CD4-positive, alpha-beta T cell treated with Interleukin-2 at 100 ng/mL for 4 hours (primary cell): ENCODE measurements at regions not wholly inside any gene's neighbourhood (a gene's known extent, or its start where the extent isn't known, plus 50 kb on each side); places are given as distances from the start of the nearest gene placed in this dataset.

Source experiments
- DNase-seq: peaks from one replicate; pipeline ENCODE4 v3.0.0-alpha.2; 2020; ENCODE audit warnings: low spot score

DNA sequence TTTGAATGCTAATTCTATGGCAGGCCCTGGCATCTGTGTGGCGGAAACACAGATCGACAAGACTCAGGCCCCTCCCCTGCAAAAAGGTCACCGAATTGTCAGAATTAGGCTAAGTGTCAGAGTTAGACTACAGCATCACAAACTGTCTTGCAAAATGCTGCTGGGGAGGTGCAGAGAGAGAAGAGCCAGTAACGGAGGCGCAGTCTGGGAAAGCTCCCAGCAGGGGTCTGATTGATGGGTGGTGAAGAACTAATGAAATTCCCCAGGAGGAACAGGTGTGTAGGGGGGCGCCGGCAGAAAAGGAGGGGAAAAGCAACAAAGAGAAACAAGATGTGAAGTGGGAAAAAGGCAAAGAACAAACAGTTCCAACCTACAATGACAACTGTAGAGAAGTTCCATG lies 72.7 kb upstream of the TAMM41 start:
- DNase-seq = no peak

DNA sequence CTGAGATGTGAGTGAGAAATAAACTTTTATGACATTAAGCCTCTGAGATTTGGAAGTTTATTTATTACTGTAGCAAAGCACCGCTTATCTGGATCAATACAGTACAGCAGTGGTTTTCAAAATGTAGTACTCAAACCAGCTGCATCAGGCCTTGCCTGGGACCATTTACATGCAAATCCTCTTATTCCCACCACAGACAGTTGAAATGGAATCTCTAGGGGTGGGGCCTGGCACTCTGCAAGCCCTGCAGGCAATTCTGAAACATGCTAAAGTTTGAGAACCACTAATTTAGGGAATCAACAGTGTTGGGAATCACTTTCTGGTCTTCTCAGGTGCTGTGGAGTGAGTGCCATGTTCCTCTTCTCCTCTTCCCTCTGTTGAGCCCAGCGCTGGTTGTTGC lies 77.8 kb upstream of the TAMM41 start:
- DNase-seq = no peak

DNA sequence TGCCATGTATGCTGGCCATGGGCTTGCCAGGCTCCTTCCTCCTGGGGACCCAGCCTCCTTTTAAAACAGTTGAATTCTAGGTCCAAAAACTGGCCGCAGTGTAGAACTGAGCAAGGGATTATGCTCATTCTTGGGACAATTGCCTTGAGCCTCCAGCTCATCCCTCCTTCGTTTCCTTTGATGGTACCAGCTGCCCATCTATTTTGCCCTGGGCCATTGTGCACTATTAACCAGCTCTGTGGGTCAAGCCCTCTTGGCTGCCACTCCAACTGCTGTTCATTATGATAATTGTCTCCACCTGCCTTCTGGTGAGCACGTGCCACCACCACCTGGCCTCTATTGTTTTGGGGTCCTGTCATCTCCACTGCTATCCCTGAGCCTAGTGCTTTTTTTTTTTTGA lies 75.8 kb upstream of the SYN2 start:
- DNase-seq = no peak

DNA sequence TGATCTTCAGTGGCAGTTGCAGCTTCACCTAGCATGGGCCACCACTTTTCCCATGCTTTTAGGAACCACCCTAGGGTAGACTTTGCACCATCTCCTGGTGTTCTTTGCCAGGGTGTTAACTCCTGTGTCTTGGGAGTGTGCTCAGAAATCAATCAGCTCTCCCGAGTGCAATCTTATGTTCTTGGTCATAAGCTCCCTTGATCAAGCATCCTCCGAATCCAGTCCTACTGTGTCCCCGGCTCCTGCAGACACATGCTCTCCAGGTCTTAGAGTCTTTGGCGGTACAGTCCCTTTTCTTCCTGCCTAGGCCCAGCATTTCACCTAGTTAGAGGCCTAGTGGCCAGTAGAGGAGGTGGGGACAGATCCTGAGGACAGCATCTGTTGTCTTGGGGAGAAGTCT lies 74.7 kb upstream of the SYN2 start:
- DNase-seq = no peak

DNA sequence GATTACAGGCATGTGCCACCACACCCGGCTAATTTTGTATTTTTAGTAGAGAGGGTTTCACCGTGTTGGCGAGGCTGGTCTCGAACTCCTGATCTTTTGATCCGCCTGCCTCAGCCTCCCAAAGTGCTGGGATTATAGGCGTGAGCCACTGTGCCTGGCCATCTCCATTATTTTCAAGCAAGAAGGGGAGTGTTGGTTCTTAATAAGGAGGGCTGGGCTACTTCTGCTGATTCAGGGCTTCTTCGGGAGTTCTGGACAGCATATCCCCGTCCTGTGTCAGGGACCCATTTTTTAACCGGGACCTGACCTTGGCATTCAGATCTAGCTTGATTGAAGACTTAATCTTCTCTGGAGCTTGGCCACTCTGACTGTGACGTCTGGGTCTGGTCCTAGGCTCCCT lies 74.1 kb upstream of the SYN2 start:
- no peak for DNase-seq

DNA sequence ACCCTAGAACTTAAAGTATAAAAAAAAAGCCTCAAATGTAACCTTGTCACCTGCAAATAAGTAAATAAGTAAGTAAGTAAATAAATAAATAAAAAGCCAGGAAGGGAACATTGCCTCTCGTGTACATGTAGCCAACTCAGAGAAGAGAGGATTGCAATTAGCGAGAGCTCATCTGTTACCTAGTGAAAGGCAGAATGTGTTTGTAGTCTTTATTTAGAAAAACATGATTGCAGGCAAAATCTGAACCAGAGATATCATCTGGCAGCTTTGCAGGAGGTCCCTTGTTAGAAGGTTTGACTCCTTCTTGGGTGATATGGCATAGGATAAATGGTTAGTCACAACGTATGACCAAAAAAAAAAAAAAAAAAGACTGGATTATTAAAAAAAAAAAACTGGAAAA lies 71.6 kb upstream of the SYN2 start:
- DNase-seq = no peak

DNA sequence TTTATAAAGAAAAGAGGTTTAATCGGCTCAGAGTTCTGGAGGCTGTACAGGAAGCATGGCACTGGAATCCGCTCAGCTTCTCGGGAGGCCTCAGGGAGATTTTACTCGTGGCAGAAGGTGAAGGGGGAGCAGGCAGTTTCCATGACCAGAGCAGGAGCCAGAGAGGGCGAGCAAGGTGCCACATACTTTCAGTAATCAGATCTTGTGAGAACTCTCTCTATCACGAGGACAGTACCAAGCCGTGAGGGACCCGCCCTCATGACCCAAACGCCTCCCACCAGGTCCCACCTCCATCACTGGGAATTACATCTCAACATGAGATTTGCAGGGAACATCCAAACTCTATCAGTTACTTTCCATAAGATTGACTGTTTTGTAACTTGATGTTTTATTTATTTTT lies 70.7 kb upstream of the SYN2 start:
- DNase-seq = no peak

DNA sequence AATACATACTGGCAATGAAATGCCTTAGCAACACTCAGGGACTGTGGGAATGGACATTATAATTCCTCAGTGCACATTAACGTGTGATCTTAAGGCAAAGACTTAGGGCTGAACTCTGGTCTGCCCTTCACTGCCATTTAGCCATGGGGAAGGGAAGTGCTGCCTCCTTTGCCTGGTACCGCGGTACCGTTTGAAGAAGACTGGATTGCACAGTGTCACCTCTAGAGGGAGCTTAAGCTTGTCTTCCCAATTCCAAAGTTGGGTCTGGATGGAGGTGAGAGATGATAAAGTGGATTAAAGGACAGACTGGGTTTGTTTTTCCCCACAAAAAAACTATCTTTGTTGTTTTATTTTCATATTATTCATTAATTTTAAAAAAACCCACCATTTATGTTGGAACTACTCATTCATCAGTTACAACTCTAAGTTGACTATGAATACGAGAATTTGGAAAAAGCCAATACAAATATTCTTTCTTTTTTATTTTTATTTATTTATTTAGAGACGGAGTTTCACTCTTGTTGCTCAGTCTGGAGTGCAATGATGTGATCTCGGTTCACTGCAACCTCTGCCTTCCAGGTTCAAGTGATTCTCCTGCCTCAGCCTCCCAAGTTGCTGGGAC lies 60.0 kb upstream of the SYN2 start:
- no peak for DNase-seq

DNA sequence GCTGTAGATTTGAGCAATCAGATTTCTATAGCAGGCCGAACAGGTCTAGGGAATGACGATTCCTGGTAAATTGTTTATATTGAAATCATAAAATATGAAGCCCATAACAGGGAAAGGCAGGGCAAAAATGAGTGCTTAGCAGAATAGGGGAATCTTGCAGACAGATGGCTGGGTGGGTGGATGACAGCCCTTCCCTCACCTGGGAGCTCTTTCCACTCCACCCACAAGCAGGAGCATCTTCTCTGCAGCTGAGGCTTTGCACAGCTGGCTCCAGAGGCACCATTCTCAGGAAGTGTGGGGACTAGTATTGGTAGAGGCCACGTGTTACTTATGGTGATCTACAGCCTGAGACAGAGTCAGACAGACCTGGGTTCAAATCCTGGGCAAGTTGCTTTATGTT lies 55.9 kb upstream of the SYN2 start:
- DNase-seq = no peak

DNA sequence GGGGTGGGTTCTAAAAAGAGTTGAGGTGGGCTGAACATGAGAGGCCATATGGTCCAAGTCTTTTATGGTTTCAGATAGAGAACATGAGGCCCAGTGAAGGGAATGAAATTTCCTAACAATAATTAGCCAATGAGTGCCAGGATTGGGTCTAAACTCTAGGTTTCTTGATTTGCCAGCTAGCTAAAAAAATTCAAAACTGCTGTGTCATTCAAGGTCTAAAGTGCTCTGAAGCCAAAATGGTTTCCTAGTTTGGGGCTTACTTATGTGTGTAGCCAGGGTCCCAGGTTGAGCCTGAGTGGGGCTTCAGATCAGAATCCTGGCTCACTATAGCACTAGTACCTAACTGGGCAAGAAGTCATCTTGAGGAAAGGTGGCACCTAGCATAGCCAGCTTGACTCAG lies 55.3 kb upstream of the SYN2 start:
- DNase-seq = no peak

DNA sequence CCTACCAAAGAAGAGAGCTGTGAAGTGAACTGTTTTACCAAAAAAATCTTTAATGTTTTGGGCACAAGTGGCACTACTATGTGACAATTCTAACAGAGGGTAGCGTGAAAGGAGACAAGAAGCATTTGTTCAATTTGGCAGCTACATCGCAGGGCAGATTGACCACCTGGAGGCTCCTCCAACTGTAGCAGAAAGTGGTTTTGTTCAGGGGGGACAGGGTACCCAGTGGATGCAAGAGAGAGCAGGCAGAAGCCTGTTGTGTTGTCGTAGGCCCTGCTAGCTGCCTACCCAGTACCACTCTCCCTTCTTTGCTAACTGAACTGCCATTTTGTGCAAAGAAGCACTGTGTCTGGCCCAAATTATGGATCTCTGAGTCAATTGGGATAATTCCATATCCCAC lies 54.8 kb upstream of the SYN2 start:
- DNase-seq = no peak

DNA sequence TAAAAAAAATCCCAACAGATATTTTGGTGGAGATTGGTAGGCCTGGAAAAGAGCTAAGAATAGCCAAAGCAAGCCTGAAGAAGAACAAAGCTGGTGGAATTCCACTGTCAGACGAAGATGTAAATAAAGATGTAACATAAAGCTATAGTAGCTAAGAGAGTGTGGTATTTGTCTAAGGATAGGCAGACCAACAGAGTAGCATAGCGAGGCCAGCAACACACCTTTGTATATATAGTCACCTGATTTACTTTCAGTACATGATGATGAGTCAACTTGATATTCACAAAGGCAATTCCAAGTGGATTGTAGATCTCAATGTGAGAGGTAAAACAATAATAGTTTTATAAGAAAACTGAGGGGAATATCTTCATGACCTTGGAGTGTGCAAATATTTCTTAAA lies 53.6 kb upstream of the SYN2 start:
- no peak for DNase-seq

DNA sequence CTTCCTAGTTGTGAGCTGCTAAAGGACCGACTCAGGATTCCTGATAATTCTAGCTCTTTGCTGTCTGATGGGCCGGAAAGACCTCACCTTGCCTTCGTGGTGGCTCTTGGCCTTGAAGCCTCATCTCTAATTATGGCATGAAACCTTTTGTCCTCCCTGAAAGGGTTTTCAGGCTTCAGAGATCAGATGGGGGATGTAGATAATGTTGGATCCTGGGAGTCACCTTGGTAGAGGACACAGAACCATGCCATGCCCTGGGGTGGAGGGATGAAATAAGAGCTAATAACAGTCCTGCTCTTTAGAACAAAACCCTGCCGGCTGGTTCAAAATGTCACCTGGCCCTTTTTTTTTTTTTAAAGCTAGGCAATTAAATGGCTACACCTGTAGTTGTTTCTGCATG lies 50.8 kb upstream of the SYN2 start:
- no peak for DNase-seq

DNA sequence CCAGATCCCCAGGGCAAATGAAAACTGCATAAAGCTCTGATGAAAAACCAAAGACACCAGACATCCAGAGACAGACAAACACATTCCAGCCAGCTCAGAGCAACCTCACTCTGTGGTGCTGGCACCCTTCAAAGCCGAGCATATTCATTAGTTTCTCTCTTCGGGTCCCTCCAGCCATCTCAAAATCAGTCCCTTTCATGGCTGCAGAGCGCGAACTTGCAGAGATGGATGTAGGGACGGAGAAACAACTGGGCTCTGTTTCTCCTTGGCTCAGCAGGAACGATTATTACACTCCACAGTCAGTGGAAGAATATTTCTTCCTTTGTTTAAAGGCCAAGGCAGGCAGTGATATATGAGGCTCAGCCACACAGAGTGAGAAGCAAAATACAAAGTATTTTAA lies 50.4 kb upstream of the SYN2 start:
- no peak for DNase-seq

DNA sequence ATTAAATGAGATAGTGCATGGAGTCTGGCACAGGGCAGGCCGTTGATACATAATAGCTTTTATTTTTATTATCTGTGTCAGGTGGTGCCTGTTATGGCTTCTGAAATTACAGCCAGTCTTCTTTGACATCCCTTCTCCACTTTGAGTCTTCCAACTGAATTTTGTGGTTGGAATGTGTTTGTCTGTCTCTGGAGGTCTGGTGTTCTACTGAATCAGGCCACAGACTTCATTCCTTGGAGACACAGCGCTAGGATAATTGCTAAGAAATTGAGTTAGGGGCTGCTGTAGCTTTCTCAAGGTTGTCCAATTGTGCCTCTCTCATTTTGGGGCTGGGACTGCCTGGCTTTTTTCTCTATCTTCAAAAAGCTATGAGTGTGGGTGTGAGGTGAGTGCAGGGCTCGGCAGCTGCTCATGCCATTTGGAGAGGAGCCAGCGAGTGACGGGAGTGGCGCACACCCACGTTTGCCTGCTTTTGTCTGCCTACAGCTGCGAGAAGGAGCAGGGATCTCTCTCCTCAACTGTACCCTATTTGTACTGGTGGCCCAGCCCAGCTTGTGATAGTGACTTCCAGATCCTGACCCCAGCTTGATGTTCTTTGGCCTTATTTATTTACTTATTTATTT lies 49.8 kb upstream of the SYN2 start:
- no peak for DNase-seq
